CD8-positive, alpha-beta memory T cell (primary cell): ENCODE measurements at regions not wholly inside any gene's neighbourhood (a gene's known extent, or its start where the extent isn't known, plus 50 kb on each side); places are given as distances from the start of the nearest gene placed in this dataset.

Source experiments
- CTCF ChIA-PET: fragments of 350-600 bp; sonication (Branson Sonifier 250); formaldehyde crosslinking; loops from one replicate; lab custom pipeline; 2021; ENCODE audit warnings: antibody characterized with exemption; lab: Charles Lee
- POLR2A ChIA-PET: fragments of 350-600 bp; sonication (Branson Sonifier 250); formaldehyde crosslinking; loops from one replicate; lab custom pipeline; 2021; ENCODE audit warnings: antibody characterized with exemption; lab: Charles Lee
- DNase-seq, 5 donors: peaks; one replicate each; pipeline versions ENCODE4 v3.0.0 to v3.0.0-alpha.2; 2020 to 2022; ENCODE audit warnings: mixed read lengths in 1 of 5
- H3K27ac ChIP-seq: one replicate; pipeline ENCODE4 v1.7.0; 2013; ENCODE audit warnings: low read depth, mild to moderate bottlenecking, low read length, moderate library complexity
- H3K27me3 ChIP-seq: 2 replicates; pipeline ENCODE4 v1.7.0; 2013; ENCODE audit warnings: low read length, mild to moderate bottlenecking; ENCODE audit not compliant: insufficient read depth, poor library complexity, severe bottlenecking
- H3K36me3 ChIP-seq: 2 replicates; pipeline ENCODE4 v1.7.0; 2013; ENCODE audit warnings: mild to moderate bottlenecking, low read length, moderate library complexity; ENCODE audit not compliant: insufficient read depth
- H3K4me1 ChIP-seq: 2 replicates; pipeline ENCODE4 v1.7.0; 2013; ENCODE audit warnings: mild to moderate bottlenecking, low read length, moderate library complexity; ENCODE audit not compliant: insufficient read depth
- H3K4me3 ChIP-seq: 2 replicates; pipeline ENCODE4 v1.7.0; 2013; ENCODE audit warnings: mild to moderate bottlenecking, low read length
- H3K9me3 ChIP-seq: 2 replicates; pipeline ENCODE4 v1.7.0; 2013; ENCODE audit warnings: mild to moderate bottlenecking, low read length
- H3K27ac Mint-ChIP-seq, 8 donors: one replicate each; pipeline ENCODE4 v1.8.0; 2020 to 2021; ENCODE audit warnings: mixed read lengths in 8 of 8, mild to moderate bottlenecking in 6 of 8, inconsistent platforms in 3 of 8, moderate library complexity in 3 of 8
- H3K27me3 Mint-ChIP-seq, 2 donors: one replicate each; pipeline ENCODE4 v1.8.0; 2020 to 2021; ENCODE audit warnings: mixed read lengths in 2 of 2, mild to moderate bottlenecking in 1 of 2, moderate library complexity in 1 of 2
- H3K36me3 Mint-ChIP-seq, 3 donors: one replicate each; pipeline ENCODE4 v1.8.0; 2020 to 2021; ENCODE audit warnings: mixed read lengths in 3 of 3, inconsistent platforms in 1 of 3, mild to moderate bottlenecking in 1 of 3
- H3K4me1 Mint-ChIP-seq, 3 donors: one replicate each; pipeline ENCODE4 v1.8.0; 2020 to 2021; ENCODE audit warnings: mixed read lengths in 3 of 3, inconsistent platforms in 1 of 3, mild to moderate bottlenecking in 1 of 3
- H3K4me3 Mint-ChIP-seq, 7 donors: one replicate each; pipeline ENCODE4 v1.8.0; 2020 to 2021; ENCODE audit warnings: mixed read lengths in 7 of 7, mild to moderate bottlenecking in 6 of 7, moderate library complexity in 4 of 7, inconsistent platforms in 2 of 7
- H3K9me3 Mint-ChIP-seq, 5 donors: one replicate each; pipeline ENCODE4 v1.8.0; 2020 to 2022; ENCODE audit warnings: mixed read lengths in 5 of 5, mild to moderate bottlenecking in 3 of 5, moderate library complexity in 2 of 5, inconsistent platforms in 1 of 5

DNA sequence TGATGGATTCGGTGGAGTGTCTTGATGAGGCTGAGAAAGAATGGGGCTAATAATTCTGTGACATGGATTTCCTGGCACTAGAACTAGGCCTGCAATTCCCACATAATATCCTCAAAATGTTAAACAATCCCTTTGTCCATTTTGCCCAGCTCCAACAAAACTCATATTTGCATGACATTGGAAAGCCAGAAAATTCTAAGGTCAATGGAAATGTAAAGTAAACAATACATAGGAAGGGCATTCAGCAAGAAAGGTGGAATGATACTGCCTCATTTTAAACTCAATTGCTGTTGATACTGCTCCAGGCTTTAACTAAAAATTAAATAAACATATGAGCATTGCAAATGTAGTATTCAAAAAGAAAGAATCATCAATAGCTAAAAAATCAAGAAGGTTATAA is 434.8 kb upstream of the SLC8A1 start:
- no peak for DNase-seq
- H3K4me3 ChIP-seq: no peak overlapping the region

DNA sequence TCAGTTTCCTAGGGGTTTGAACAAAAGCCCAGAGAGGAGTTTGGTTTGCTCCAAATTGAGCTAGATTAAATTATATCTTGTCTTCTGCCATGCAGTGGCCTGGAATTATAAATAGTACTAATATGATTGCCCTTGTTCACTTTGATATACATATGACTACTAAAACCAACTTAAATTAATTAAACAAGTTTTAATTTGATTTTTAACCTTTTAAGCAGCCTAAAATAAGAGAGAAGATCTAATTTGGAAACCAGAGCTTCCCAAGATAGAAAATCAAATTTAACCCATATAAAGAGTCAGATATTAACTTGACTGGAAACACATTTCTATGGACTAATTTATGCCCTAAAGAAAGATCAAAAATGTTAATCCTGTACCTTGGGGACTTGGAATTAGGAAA is 444.5 kb upstream of the SLC8A1 start:
- Mint-ChIP-seq H3K4me3 (no peak overlapping the region), H3K4me1 (no peaks in the 10 kb centered on the region), H3K36me3 (peaks cover 0 to 1% (median 0%) of the 10 kb centered on the region in 3 donors), H3K27ac (no peak overlapping the region), H3K9me3 (peaks cover 0 to 24% (median 6%) of the 10 kb centered on the region in 5 donors), H3K27me3 (no peaks in the 10 kb centered on the region)
- Histone ChIP-seq H3K4me1 (no peaks in the 10 kb centered on the region), H3K9me3 (no peaks in the 10 kb centered on the region), H3K4me3 (no peak overlapping the region), H3K27me3 (no peaks in the 10 kb centered on the region), H3K36me3 (no peaks in the 10 kb centered on the region), H3K27ac (no peak overlapping the region)
- no peak for DNase-seq
- POLR2A ChIA-PET: no interaction called here
- CTCF ChIA-PET: no interaction called here

More for the DNA sequence above, 434.8 kb upstream of the SLC8A1 start:
- no peaks in the 10 kb centered on the region for H3K36me3 ChIP-seq
- Mint-ChIP-seq H3K9me3 (peaks cover 0 to 30% (median 7%) of the 10 kb centered on the region in 5 donors), H3K4me3 (no peak overlapping the region), H3K27me3 (no peaks in the 10 kb centered on the region), H3K36me3 (no peaks in the 10 kb centered on the region), H3K4me1 (no peaks in the 10 kb centered on the region), H3K27ac (no peak overlapping the region)
- ChIA-PET POLR2A (no interaction called here), CTCF (no interaction called here)
- H3K4me1 ChIP-seq: no peaks in the 10 kb centered on the region
- H3K27me3 ChIP-seq: no peaks in the 10 kb centered on the region
- H3K9me3 ChIP-seq: no peaks in the 10 kb centered on the region
- no peak overlapping the region for H3K27ac ChIP-seq

DNA sequence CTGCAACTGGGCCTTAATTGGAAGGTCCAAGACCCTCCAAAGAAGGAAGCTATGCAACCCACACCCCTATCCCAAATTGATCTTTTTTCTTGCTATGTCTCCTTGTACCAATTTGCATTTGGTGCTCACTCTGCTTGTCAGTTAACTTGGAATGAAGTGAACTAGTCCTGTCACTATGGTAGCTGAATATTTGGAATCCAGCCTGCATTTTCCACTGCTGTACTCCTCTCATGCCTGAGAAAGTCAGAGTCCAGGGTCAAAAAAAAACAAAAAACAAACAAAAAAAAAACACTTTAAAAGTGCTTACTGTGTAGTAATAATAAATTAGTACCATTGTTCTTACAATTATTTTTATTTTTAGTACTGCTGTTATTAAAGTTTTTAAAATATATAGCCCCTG is 462.8 kb upstream of the SLC8A1 start:
- no peak for DNase-seq
- Histone ChIP-seq H3K36me3 (no peaks in the 10 kb centered on the region), H3K4me1 (no peaks in the 10 kb centered on the region), H3K4me3 (no peak overlapping the region), H3K27me3 (no peaks in the 10 kb centered on the region), H3K27ac (no peak overlapping the region), H3K9me3 (no peaks in the 10 kb centered on the region)
- Mint-ChIP-seq H3K4me3 (no peak overlapping the region), H3K9me3 (peaks cover 0 to 30% (median 5%) of the 10 kb centered on the region in 5 donors), H3K27me3 (no peaks in the 10 kb centered on the region), H3K4me1 (no peaks in the 10 kb centered on the region), H3K36me3 (no peaks in the 10 kb centered on the region), H3K27ac (no peak overlapping the region)
- ChIA-PET CTCF (no interaction called here), POLR2A (no interaction called here)

- Mint-ChIP-seq H3K27ac (no peak overlapping the region), H3K27me3 (no peaks in the 10 kb centered on the region), H3K4me1 (no peaks in the 10 kb centered on the region), H3K36me3 (no peaks in the 10 kb centered on the region), H3K9me3 (peaks cover 0 to 29% (median 4%) of the 10 kb centered on the region in 5 donors), H3K4me3 (no peak overlapping the region)
- ChIA-PET CTCF (no interaction called here), POLR2A (no interaction called here)
- Histone ChIP-seq H3K27ac (no peak overlapping the region), H3K4me3 (no peak overlapping the region), H3K36me3 (no peaks in the 10 kb centered on the region), H3K4me1 (no peaks in the 10 kb centered on the region), H3K9me3 (no peaks in the 10 kb centered on the region), H3K27me3 (no peaks in the 10 kb centered on the region)
- no peak for DNase-seq
These were observed 463.8 kb upstream of the SLC8A1 start for GRCh38 chr2:40915651-40916050.

DNA sequence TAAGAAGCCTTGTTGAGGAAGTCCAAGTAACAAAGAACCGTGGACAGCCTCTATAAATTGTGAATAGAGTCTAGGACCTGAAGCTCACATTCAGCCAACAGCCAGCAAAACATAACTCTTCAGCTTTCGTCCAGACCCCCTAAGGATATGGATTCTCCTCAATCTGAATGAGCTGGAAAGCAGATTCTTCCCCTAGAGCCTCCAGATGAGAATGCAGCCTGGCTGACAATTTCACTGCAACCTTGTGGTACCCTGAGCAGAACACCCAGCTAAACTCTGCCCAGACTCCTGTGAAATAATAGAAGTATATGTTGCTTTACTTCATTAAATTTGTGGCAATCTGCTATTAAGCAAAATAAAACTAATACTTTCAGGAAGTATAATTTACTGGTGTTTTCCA is 483.5 kb upstream of the SLC8A1 start:
- Histone ChIP-seq H3K27me3 (no peaks in the 10 kb centered on the region), H3K36me3 (no peaks in the 10 kb centered on the region), H3K4me1 (no peaks in the 10 kb centered on the region), H3K27ac (no peak overlapping the region), H3K4me3 (no peak overlapping the region), H3K9me3 (no peaks in the 10 kb centered on the region)
- no peaks in the 10 kb centered on the region for H3K27me3 Mint-ChIP-seq
- H3K27ac Mint-ChIP-seq: no peak overlapping the region
- H3K4me1 Mint-ChIP-seq: no peaks in the 10 kb centered on the region
- DNase-seq: no peak
- no peaks in the 10 kb centered on the region for H3K36me3 Mint-ChIP-seq
- no peak overlapping the region for H3K4me3 Mint-ChIP-seq
- POLR2A ChIA-PET: no interaction called here
- peaks cover 5 to 12% (median 10%) of the 10 kb centered on the region in 5 donors for H3K9me3 Mint-ChIP-seq
- CTCF ChIA-PET: no interaction called here

DNA sequence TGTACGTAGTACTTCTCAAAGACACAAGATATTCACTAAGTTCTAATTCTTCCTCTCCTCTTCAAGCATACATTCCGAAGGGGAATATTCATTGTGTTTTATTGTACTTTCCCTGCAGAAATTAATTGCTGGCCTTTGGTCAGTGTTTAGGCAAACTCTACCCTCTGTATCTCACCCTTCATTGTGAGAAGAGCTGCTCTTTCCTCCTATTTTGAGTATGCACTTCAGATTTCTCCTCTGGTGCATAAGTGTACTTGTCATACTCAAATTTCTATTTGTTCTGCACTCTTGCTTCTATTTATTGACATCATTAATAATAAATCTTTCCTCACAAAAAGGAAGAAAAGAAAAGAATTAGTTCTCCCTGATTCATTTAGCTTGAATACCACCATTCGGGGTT is 485.4 kb upstream of the SLC8A1 start:
- no peak overlapping the region for H3K4me3 Mint-ChIP-seq
- no peaks in the 10 kb centered on the region for H3K36me3 ChIP-seq
- H3K27ac ChIP-seq: no peak overlapping the region
- POLR2A ChIA-PET: no interaction called here
- no peaks in the 10 kb centered on the region for H3K27me3 Mint-ChIP-seq
- no peaks in the 10 kb centered on the region for H3K4me1 Mint-ChIP-seq
- H3K9me3 Mint-ChIP-seq: peaks cover 10 to 20% (median 15%) of the 10 kb centered on the region in 5 donors
- H3K4me1 ChIP-seq: no peaks in the 10 kb centered on the region
- H3K9me3 ChIP-seq: no peaks in the 10 kb centered on the region
- no peak overlapping the region for H3K4me3 ChIP-seq
- CTCF ChIA-PET: no interaction called here
- no peak for DNase-seq
- H3K27ac Mint-ChIP-seq: no peak overlapping the region
- H3K27me3 ChIP-seq: no peaks in the 10 kb centered on the region
- no peaks in the 10 kb centered on the region for H3K36me3 Mint-ChIP-seq

- H3K9me3 Mint-ChIP-seq: peaks cover 0 to 34% (median 6%) of the 10 kb centered on the region in 5 donors
- no peaks in the 10 kb centered on the region for H3K36me3 Mint-ChIP-seq
- H3K27me3 Mint-ChIP-seq: no peaks in the 10 kb centered on the region
- H3K36me3 ChIP-seq: no peaks in the 10 kb centered on the region
- H3K27ac ChIP-seq: no peak overlapping the region
- H3K27ac Mint-ChIP-seq: no peak overlapping the region
- H3K27me3 ChIP-seq: no peaks in the 10 kb centered on the region
- CTCF ChIA-PET: no interaction called here
- H3K4me3 ChIP-seq: no peak overlapping the region
- H3K4me1 ChIP-seq: no peaks in the 10 kb centered on the region
- H3K9me3 ChIP-seq: no peaks in the 10 kb centered on the region
- no peak for DNase-seq
- no peaks in the 10 kb centered on the region for H3K4me1 Mint-ChIP-seq
- H3K4me3 Mint-ChIP-seq: no peak overlapping the region
- POLR2A ChIA-PET: no interaction called here
These were observed 501.5 kb upstream of the SLC8A1 start for GRCh38 chr2:40953341-40953740.

DNA sequence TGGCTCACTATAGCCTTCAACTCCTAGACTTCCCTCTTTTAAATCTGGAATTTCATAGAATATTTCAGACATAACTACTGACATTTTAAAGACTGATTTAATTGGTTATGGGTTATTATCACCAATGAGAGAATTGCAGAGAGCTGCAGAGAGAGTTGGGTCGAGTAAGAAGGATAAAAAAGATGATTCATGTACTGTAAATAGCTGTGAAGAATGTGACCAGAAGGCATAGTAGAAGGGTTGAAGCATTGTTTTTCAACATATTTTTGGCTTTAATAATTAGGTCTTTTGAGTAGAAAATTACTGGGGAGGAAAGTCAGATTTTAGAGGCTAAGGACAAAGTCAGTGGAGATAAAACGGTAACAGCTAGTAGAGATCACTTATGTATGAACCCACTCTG is 503.2 kb upstream of the SLC8A1 start:
- no peaks in the 10 kb centered on the region for H3K27me3 ChIP-seq
- no peaks in the 10 kb centered on the region for H3K9me3 ChIP-seq
- H3K27ac ChIP-seq: no peak overlapping the region
- Mint-ChIP-seq H3K4me3 (no peak overlapping the region), H3K27me3 (no peaks in the 10 kb centered on the region), H3K27ac (no peak overlapping the region), H3K4me1 (no peaks in the 10 kb centered on the region), H3K36me3 (no peaks in the 10 kb centered on the region), H3K9me3 (peaks cover 0 to 29% (median 6%) of the 10 kb centered on the region in 5 donors)
- H3K4me3 ChIP-seq: no peak overlapping the region
- ChIA-PET CTCF (no interaction called here), POLR2A (no interaction called here)
- H3K36me3 ChIP-seq: no peaks in the 10 kb centered on the region
- no peaks in the 10 kb centered on the region for H3K4me1 ChIP-seq
- no peak for DNase-seq

GRCh38 chr2:40955635-40956034 is 503.7 kb upstream of the SLC8A1 start:
- Mint-ChIP-seq H3K36me3 (no peaks in the 10 kb centered on the region), H3K4me1 (no peaks in the 10 kb centered on the region), H3K27me3 (no peaks in the 10 kb centered on the region), H3K27ac (no peak overlapping the region), H3K4me3 (no peak overlapping the region), H3K9me3 (peaks cover 0 to 29% (median 6%) of the 10 kb centered on the region in 5 donors)
- H3K36me3 ChIP-seq: no peaks in the 10 kb centered on the region
- no peaks in the 10 kb centered on the region for H3K27me3 ChIP-seq
- H3K4me3 ChIP-seq: no peak overlapping the region
- no peaks in the 10 kb centered on the region for H3K9me3 ChIP-seq
- no peak overlapping the region for H3K27ac ChIP-seq
- no peaks in the 10 kb centered on the region for H3K4me1 ChIP-seq
- ChIA-PET CTCF (no interaction called here), POLR2A (no interaction called here)
- no peak for DNase-seq
